ENCODE measurements at regions not wholly inside any gene's neighbourhood (a gene's known extent, or its start where the extent isn't known, plus 50 kb on each side); places are given as distances from the start of the nearest gene placed in this dataset.
A peak's percentile ranks its signal among the peaks of the same experiment; 100 is the strongest.

DNA sequence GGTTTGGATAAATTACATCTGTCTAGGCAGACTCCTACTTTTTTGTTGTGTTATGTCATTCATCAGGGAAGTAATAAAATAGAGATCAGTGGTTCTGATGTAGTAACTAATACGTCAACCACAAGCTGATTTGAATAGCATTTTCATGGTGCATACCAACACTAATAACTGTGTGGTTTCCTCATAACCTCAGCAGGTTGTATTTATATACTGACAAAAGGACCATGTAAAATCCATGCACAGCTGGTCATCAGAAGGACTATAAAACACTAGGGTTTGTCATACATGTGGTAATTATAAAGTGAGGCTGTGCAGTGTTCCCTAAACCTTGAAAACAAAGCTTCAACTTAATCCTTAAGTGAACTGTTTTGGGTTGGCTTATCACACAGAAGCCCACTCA, 216.8 kb upstream of the RBMS3 start:
- Histone ChIP-seq H3K4me3 (no peak overlapping the region), H3K27ac (no peak overlapping the region)
- TF ChIP-seq, protein P1, sequence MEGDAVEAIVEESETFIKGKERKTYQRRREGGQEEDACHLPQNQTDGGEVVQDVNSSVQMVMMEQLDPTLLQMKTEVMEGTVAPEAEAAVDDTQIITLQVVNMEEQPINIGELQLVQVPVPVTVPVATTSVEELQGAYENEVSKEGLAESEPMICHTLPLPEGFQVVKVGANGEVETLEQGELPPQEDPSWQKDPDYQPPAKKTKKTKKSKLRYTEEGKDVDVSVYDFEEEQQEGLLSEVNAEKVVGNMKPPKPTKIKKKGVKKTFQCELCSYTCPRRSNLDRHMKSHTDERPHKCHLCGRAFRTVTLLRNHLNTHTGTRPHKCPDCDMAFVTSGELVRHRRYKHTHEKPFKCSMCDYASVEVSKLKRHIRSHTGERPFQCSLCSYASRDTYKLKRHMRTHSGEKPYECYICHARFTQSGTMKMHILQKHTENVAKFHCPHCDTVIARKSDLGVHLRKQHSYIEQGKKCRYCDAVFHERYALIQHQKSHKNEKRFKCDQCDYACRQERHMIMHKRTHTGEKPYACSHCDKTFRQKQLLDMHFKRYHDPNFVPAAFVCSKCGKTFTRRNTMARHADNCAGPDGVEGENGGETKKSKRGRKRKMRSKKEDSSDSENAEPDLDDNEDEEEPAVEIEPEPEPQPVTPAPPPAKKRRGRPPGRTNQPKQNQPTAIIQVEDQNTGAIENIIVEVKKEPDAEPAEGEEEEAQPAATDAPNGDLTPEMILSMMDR (IDR thresholded peaks at IDR 0.05), result no peak
- DNase-seq (ENCODE audit: low spot score), result no peak

DNA sequence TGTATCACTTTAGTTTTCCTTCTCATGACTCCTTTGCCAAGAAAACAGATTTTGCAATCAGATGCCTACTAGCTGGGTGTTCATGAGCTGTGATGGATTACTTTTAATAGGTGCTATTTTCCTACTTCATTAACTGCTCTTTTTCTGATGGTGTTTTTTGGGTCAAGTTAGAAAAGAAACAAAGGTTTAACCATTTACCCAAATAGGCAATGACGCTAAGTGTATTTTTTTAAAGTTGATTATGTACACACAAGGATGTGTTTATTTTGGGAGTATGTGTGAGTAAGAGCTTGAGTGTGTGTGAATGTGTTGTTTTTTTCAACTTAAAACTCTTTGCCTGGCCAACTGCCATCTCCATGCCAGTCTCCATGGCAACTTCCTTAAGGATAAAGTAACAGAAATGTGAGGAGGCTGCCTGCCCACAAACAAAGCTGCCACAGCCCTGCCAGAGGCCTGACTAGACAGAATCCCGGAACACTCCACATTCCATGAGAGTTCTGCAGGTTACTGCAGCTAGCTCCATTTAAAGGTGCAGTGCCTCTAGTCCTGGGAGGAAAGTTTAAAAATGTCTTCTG, 215.6 kb upstream of the RBMS3 start:
- Histone ChIP-seq H3K27ac (peak overlapping the region; percentile 36 to 51), H3K4me3 (no peak overlapping the region)
- DNase-seq (ENCODE audit: low spot score), result peak; percentile 91
- TF ChIP-seq, protein P1 (IDR thresholded peaks at IDR 0.05), result no peak

DNA sequence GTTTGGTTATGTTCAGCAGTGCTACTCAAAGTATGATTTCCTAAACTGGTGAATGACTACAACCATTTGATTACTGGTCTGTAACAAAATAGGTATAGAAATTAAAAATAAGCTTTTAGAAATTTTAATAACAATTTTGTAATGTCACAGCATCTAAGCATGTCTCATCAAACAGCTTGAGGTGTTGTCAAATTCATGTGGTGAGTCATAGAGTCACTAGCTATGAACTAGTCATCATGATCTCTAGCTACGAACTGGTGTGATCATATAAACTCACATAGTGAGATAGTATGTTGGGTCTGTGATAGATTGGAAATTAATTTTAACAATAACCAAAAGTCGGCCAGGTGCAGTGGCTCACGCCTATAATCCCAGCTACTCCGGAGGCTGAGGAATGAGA, 213.9 kb upstream of the RBMS3 start:
- TF ChIP-seq, protein P1 (IDR thresholded peaks at IDR 0.05), result no peak
- no peak for DNase-seq (ENCODE audit: low spot score)
- Histone ChIP-seq H3K27ac (no peak overlapping the region), H3K4me3 (no peak overlapping the region)

DNA sequence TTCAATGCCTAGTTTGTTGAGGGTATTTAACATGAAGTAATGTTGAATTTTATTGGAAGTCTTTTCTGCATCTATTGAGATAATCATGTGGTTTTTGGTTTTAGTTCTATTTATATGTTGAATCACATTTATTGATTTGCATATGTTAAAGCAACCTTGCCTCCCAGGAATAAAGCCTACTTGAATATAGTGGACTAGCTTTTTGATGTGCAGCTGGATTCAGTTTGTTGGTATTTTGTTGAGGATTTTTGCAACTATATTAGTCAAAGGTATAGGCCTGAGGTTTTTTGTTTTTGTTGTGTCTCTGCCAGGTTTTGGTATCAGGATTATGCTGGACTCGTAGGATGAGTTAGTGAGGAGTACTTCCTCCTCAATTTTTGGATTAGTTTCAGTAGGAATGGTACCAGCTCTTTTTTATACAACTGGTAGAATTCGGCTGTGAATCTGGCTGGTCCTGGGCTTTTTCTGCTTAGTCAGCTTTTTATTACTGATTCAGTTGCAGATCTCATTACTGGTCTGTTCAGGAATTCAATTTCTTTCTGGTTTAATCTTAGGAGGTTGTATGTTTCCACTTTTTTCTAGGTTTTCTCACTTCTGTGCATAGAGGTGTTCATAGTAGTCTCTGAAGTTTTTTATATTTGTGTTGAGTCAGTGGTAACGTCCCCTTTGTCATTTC, 209.8 kb upstream of the RBMS3 start:
- DNase-seq (ENCODE audit: low spot score), result no peak
- no peak overlapping the region for H3K4me3 ChIP-seq
- TF ChIP-seq, protein P1 (IDR thresholded peaks at IDR 0.05), result no peak
- no peak overlapping the region for H3K27ac ChIP-seq

DNA sequence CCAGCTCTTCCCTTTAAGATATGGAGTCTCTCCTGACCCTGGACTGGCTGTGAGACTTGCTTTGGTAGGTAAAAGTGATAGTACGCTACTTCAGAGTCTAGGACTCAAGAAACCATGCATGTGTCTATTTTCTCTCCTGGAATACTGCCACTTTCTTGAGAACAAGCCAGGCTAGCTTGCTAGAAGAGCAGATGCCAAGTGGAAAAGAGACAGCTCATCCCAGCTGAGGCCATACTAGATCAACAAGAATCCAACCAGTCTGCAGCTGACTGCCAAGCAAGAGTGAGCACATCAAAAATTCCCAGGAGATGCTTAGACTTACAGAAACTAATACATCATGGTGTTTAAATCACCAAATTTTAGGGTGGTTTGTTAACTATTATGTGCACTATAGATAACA, 208.3 kb upstream of the RBMS3 start:
- H3K27ac ChIP-seq, result no peak overlapping the region
- no peak overlapping the region for H3K4me3 ChIP-seq
- TF ChIP-seq, protein P1 (IDR thresholded peaks at IDR 0.05), result no peak
- no peak for DNase-seq (ENCODE audit: low spot score)

DNA sequence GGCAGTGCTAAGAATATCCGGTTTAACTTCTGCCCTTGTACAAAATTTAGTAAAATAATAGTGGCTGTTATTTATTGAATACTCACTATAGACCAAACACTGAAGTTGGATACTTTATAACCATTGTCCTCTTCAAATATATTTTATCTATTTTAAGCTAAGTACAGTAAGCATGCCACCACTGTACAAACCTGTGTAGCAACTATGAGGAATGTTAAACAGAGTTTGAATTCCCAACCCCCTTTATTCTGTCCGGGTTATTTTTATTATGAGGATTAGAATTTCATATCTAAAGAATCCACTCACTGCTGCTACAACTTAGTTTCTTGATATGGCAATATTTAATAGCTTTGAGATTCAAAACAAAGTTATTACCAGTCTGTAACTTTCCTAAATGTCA, 203.5 kb upstream of the RBMS3 start:
- TF ChIP-seq, protein P1 (IDR thresholded peaks at IDR 0.05), result no peak
- Histone ChIP-seq H3K27ac (no peak overlapping the region), H3K4me3 (no peak overlapping the region)
- DNase-seq (ENCODE audit: low spot score), result no peak

DNA sequence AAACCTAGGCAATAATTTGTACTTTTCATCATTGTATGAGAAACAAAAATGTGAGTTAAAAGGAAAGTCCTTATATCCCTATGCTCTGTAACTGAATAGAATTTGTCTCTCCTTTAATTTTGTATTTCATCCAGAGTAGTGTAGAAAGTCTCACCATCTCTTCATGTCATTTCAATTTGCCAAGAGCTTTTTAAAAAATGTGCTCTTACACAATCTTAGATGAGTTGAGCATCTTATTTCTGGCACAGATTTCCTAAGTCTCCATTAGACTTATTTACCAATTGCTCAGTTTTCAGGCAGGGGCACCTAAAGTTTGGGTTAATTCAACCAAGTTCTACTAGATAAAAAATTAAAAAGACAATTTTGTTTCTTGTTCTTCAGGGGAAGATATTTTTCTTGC, 201.5 kb upstream of the RBMS3 start:
- TF ChIP-seq, protein P1 (IDR thresholded peaks at IDR 0.05), result no peak
- no peak for DNase-seq (ENCODE audit: low spot score)
- no peak overlapping the region for H3K27ac ChIP-seq
- H3K4me3 ChIP-seq, result no peak overlapping the region

Data from coronary artery (tissue), 2 donors.